PC-9 (cell line): ENCODE measurements at regions not wholly inside any gene's neighbourhood (a gene's known extent, or its start where the extent isn't known, plus 50 kb on each side); places are given as distances from the start of the nearest gene placed in this dataset.

ENCODE experiments used
- BruUV-seq: library from RNA; stranded (reverse); fragments of 400-500 nt; replicated peaks from 2 replicates; lab custom pipeline; 2021; lab: Mats Ljungman, UMichigan
- CTCF ChIA-PET: fragments of 300-600 bp; sonication (Branson Sonifier 250); formaldehyde crosslinking; loops from one replicate; lab custom pipeline; 2022; ENCODE audit warnings: antibody characterized with exemption; lab: Charles Lee
- POLR2A ChIA-PET: fragments of 300-600 bp; sonication (Branson Sonifier 250); formaldehyde crosslinking; loops from one replicate; lab custom pipeline; 2022; ENCODE audit warnings: antibody characterized with exemption; ENCODE audit not compliant: unreplicated experiment; lab: Charles Lee
- DNase-seq, 2 experiments: peaks; one replicate each; pipeline versions ENCODE4 v3.0.0 to v3.0.0-alpha.2; 2015 to 2022; ENCODE audit warnings: mixed read lengths in 1 of 2
- H2AFZ ChIP-seq: fragments of 200-600 bp; sonication (generic); 2 replicates; pipeline ENCODE4 v1.8.1; 2017; ENCODE audit warnings: antibody characterized with exemption
- H3F3A ChIP-seq: fragments of 200-600 bp; sonication (generic); 2 replicates; pipeline ENCODE4 v1.8.1; 2017; ENCODE audit warnings: antibody characterized with exemption, mild to moderate bottlenecking, low read depth; ENCODE audit not compliant: insufficient read depth
- H3K27ac ChIP-seq: fragments of 200-600 bp; sonication (generic); 2 replicates; pipeline ENCODE4 v1.6.1; 2016; ENCODE audit warnings: mixed run types
- H3K27me3 ChIP-seq: fragments of 200-600 bp; sonication (generic); 2 replicates; pipeline ENCODE4 v1.6.1; 2016; ENCODE audit warnings: low read depth, mixed run types; ENCODE audit not compliant: insufficient read depth
- H3K36me3 ChIP-seq: fragments of 200-600 bp; sonication (generic); 2 replicates; pipeline ENCODE4 v1.6.1; 2016; ENCODE audit warnings: low read depth, mixed run types
- H3K4me1 ChIP-seq: fragments of 200-600 bp; sonication (generic); replicated peaks from 2 replicates; pipeline ENCODE4 v1.6.1; 2016; ENCODE audit warnings: mixed run types; ENCODE audit not compliant: insufficient read depth
- H3K4me2 ChIP-seq: fragments of 200-600 bp; sonication (generic); 2 replicates; pipeline ENCODE4 v1.6.1; 2017; ENCODE audit warnings: mixed run types
- H3K4me3 ChIP-seq: fragments of 200-600 bp; sonication (generic); 2 replicates; pipeline ENCODE4 v1.6.1; 2016; ENCODE audit warnings: mixed run types
- H3K79me2 ChIP-seq: fragments of 200-600 bp; sonication (generic); 2 replicates; pipeline ENCODE4 v1.6.1; 2017; ENCODE audit warnings: low read depth, mixed run types
- H3K9me2 ChIP-seq: fragments of 200-600 bp; sonication (generic); 2 replicates; pipeline ENCODE4 v1.8.1; 2017; ENCODE audit warnings: mild to moderate bottlenecking; ENCODE audit not compliant: insufficient read depth
- H3K9me3 ChIP-seq: fragments of 200-600 bp; sonication (generic); 2 replicates; pipeline ENCODE4 v1.8.1; 2016; ENCODE audit warnings: low read depth; ENCODE audit not compliant: insufficient read depth
- H4K20me1 ChIP-seq: fragments of 200-600 bp; sonication (generic); 2 replicates; pipeline ENCODE4 v1.8.1; 2017; ENCODE audit not compliant: insufficient read depth
- CTCF ChIP-seq: fragments of 200-600 bp; sonication (generic); conservative IDR thresholded peaks from 2 replicates; pipeline ENCODE4 v1.6.1; 2017; ENCODE audit warnings: mixed run types, antibody characterized with exemption, mild to moderate bottlenecking, moderate library complexity
- EZH2 ChIP-seq: fragments of 200-600 bp; sonication (generic); IDR thresholded peaks from 2 replicates; pipeline ENCODE4 v1.8.0; 2017; ENCODE audit warnings: antibody characterized with exemption, low read depth
- intact Hi-C: fragments of 100-400 bp; cut with micrococcal nuclease; formaldehyde crosslinking; loops from one replicate; pipeline ENCODE4 v1.10.0; 2022; ENCODE audit not compliant: unreplicated experiment

- no peaks in the 10 kb centered on the region for H3K9me2 ChIP-seq
- no peak overlapping the region for H2AFZ ChIP-seq
- intact Hi-C loops: no loop called here
- no peaks in the 10 kb centered on the region for H3K36me3 ChIP-seq
- no peak overlapping the region for H3K4me2 ChIP-seq
- H3F3A ChIP-seq: no peaks in the 10 kb centered on the region
- ChIA-PET POLR2A (no interaction called here), CTCF (no interaction called here)
- no peaks in the 10 kb centered on the region for H3K4me1 ChIP-seq
- TF ChIP-seq CTCF (no peak), EZH2 (no peak)
- H3K27ac ChIP-seq: no peak overlapping the region
- H3K27me3 ChIP-seq: no peaks in the 10 kb centered on the region
- no peaks in the 10 kb centered on the region for H4K20me1 ChIP-seq
- no peaks in the 10 kb centered on the region for H3K79me2 ChIP-seq
- DNase-seq: no peak
- no peak overlapping the region for H3K4me3 ChIP-seq
- no TSS peak for BruUV-seq
- H3K9me3 ChIP-seq: no peaks in the 10 kb centered on the region
Observed at GRCh38 chr4:140242357-140243277, 88.6 kb upstream of the MAML3 start.

GRCh38 chr4:140240237-140240636, 86.3 kb upstream of the MAML3 start:
- Histone ChIP-seq H3K27ac (no peak overlapping the region), H4K20me1 (no peaks in the 10 kb centered on the region), H2AFZ (no peak overlapping the region), H3K79me2 (no peaks in the 10 kb centered on the region), H3K27me3 (no peaks in the 10 kb centered on the region), H3K4me1 (no peaks in the 10 kb centered on the region), H3K4me2 (no peak overlapping the region), H3K9me3 (no peaks in the 10 kb centered on the region), H3K9me2 (no peaks in the 10 kb centered on the region), H3F3A (no peaks in the 10 kb centered on the region), H3K4me3 (no peak overlapping the region), H3K36me3 (no peaks in the 10 kb centered on the region)
- POLR2A ChIA-PET: no interaction called here
- TF ChIP-seq EZH2 (no peak), CTCF (no peak)
- no peak for DNase-seq
- CTCF ChIA-PET: no interaction called here
- intact Hi-C loops: no loop called here
- no TSS peak for BruUV-seq

- BruUV-seq: no TSS peak
- Histone ChIP-seq H3K4me1 (no peaks in the 10 kb centered on the region), H3K9me3 (no peaks in the 10 kb centered on the region), H3K79me2 (no peaks in the 10 kb centered on the region), H3K27ac (no peak overlapping the region), H4K20me1 (no peaks in the 10 kb centered on the region), H3F3A (no peaks in the 10 kb centered on the region), H3K9me2 (no peaks in the 10 kb centered on the region), H2AFZ (no peak overlapping the region), H3K36me3 (no peaks in the 10 kb centered on the region), H3K4me3 (no peak overlapping the region), H3K27me3 (no peaks in the 10 kb centered on the region), H3K4me2 (no peak overlapping the region)
- CTCF ChIA-PET: no interaction called here
- POLR2A ChIA-PET: interaction anchor here (0.5 to 1.0 kb wide), 4 partner anchors 14 to 122 kb away, joined by 3 to 10 read pairs (median 6); no protein-coding TSS in a partner anchor
- TF ChIP-seq CTCF: no peak
- no peak for TF ChIP-seq EZH2
- intact Hi-C loops: no loop called here
- DNase-seq: no peak
Observed at GRCh38 chr4:140239311-140239710, 85.3 kb upstream of the MAML3 start.
